SH-SY5Y (cell line): ENCODE measurements at regions not wholly inside any gene's neighbourhood (a gene's known extent, or its start where the extent isn't known, plus 50 kb on each side); places are given as distances from the start of the nearest gene placed in this dataset.

Experiments
- GATA2 ChIP-seq: IDR thresholded peaks from 2 replicates; pipeline ENCODE4 v1.6.1; 2011; ENCODE audit warnings: mild to moderate bottlenecking, low read depth, low read length
- GATA3 ChIP-seq: IDR thresholded peaks from 2 replicates; pipeline ENCODE4 v1.6.1; 2011; ENCODE audit warnings: low read depth, mild to moderate bottlenecking, low read length, moderate library complexity

GRCh38 chr3:64318001-64318400 is 92.7 kb upstream of the PRICKLE2 start:
- TF ChIP-seq GATA3 (no peak), GATA2 (no peak)
